SK-N-SH treated with all-trans-retinoic acid at 6 μM for 48 hours (cell line): ENCODE measurements at regions not wholly inside any gene's neighbourhood (a gene's known extent, or its start where the extent isn't known, plus 50 kb on each side); places are given as distances from the start of the nearest gene placed in this dataset.

Experiments used
- ATAC-seq: fragments of 200-7000 bp; cut with Tn5 transposase; 3 replicates; pipeline ENCODE4 v1.9.1; 2020; ENCODE audit warnings: mild to moderate bottlenecking, moderate library complexity
- ARNTL ChIP-seq: fragments of 450-650 bp; formaldehyde crosslinking; IDR thresholded peaks from 2 replicates; pipeline ENCODE4 v1.5.0; 2020; ENCODE audit warnings: low read depth, mild to moderate bottlenecking, moderate library complexity, borderline replicate concordance
- BACH2 ChIP-seq: fragments of 250-450 bp; sonication (Bioruptor Pico); IDR thresholded peaks from 2 replicates; pipeline ENCODE4 v1.9.0; 2021; ENCODE audit warnings: mild to moderate bottlenecking, borderline replicate concordance
- CSDC2 ChIP-seq: fragments of 250-450 bp; sonication (Bioruptor Pico); IDR thresholded peaks from 2 replicates; pipeline ENCODE4 v1.5.0; 2020; ENCODE audit warnings: mild to moderate bottlenecking, moderate library complexity
- ESRRG ChIP-seq: fragments of 250-450 bp; sonication (Bioruptor Pico); IDR thresholded peaks from 2 replicates; pipeline ENCODE4 v1.6.1; 2021; ENCODE audit warnings: mild to moderate bottlenecking
- GLIS3 ChIP-seq: fragments of 250-450 bp; sonication (Bioruptor Pico); IDR thresholded peaks from 2 replicates; pipeline ENCODE4 v1.5.0; 2020; ENCODE audit warnings: mild to moderate bottlenecking, moderate library complexity
- ISL1 ChIP-seq: fragments of 250-450 bp; sonication (Bioruptor Pico); IDR thresholded peaks from 2 replicates; pipeline ENCODE4 v2.1.2; 2022; ENCODE audit warnings: mild to moderate bottlenecking, moderate library complexity
- OSR1 ChIP-seq: fragments of 250-450 bp; sonication (Bioruptor Pico); IDR thresholded peaks from 2 replicates; pipeline ENCODE4 v1.8.0; 2022; ENCODE audit warnings: moderate library complexity, mild to moderate bottlenecking, inconsistent platforms
- PPARA ChIP-seq: fragments of 250-450 bp; sonication (Bioruptor Pico); IDR thresholded peaks from 2 replicates; pipeline ENCODE4 v1.5.0; 2020; ENCODE audit warnings: mild to moderate bottlenecking, borderline replicate concordance
- RARB ChIP-seq: fragments of 250-450 bp; sonication (Bioruptor Pico); IDR thresholded peaks from 2 replicates; pipeline ENCODE4 v1.8.0; 2021; ENCODE audit warnings: mild to moderate bottlenecking, moderate library complexity
- SNAI2 ChIP-seq: fragments of 250-450 bp; sonication (Bioruptor Pico); IDR thresholded peaks from 2 replicates; pipeline ENCODE4 v1.5.0; 2020; ENCODE audit warnings: mild to moderate bottlenecking, moderate library complexity
- TCF4 ChIP-seq: fragments of 250-450 bp; sonication (Bioruptor Pico); IDR thresholded peaks from 2 replicates; pipeline ENCODE4 v1.8.0; 2021; ENCODE audit warnings: mild to moderate bottlenecking, moderate library complexity, borderline replicate concordance
- TOX ChIP-seq: fragments of 250-450 bp; sonication (Bioruptor Pico); IDR thresholded peaks from 2 replicates; pipeline ENCODE4 v1.8.0; 2021; ENCODE audit warnings: mild to moderate bottlenecking, moderate library complexity, borderline replicate concordance
- ZC3H10 ChIP-seq: fragments of 250-450 bp; sonication (Bioruptor Pico); IDR thresholded peaks from 2 replicates; pipeline ENCODE4 v1.5.1; 2021; ENCODE audit warnings: mild to moderate bottlenecking, moderate library complexity
- ZFP3 ChIP-seq: fragments of 250-450 bp; sonication (Bioruptor Pico); IDR thresholded peaks from 2 replicates; pipeline ENCODE4 v1.5.0; 2020; ENCODE audit warnings: mild to moderate bottlenecking, moderate library complexity
- ZFP30 ChIP-seq: fragments of 450-650 bp; formaldehyde crosslinking; IDR thresholded peaks from 2 replicates; pipeline ENCODE4 v1.5.0; 2022; ENCODE audit warnings: mild to moderate bottlenecking, moderate library complexity
- ZNF565 ChIP-seq: fragments of 450-650 bp; formaldehyde crosslinking; conservative IDR thresholded peaks from 2 replicates; pipeline ENCODE4 v1.5.0; 2020; ENCODE audit warnings: low read depth, mild to moderate bottlenecking, moderate library complexity
- ZNF70 ChIP-seq: fragments of 450-650 bp; formaldehyde crosslinking; IDR thresholded peaks from 2 replicates; pipeline ENCODE4 v1.5.0; 2020; ENCODE audit warnings: mild to moderate bottlenecking, moderate library complexity
- ZNF8 ChIP-seq: fragments of 450-650 bp; formaldehyde crosslinking; IDR thresholded peaks from 2 replicates; pipeline ENCODE4 v1.5.0; 2020; ENCODE audit warnings: mild to moderate bottlenecking, moderate library complexity
- TF ChIP-seq, protein P1 (sequence below): fragments of 250-450 bp; sonication (Bioruptor Pico); IDR thresholded peaks from 2 replicates; pipeline ENCODE4 v1.5.1; 2021; ENCODE audit warnings: mild to moderate bottlenecking, moderate library complexity
- TF ChIP-seq, protein P2 (sequence below): fragments of 250-450 bp; sonication (Bioruptor Pico); IDR thresholded peaks from 2 replicates; pipeline ENCODE4 v1.5.0; 2020; ENCODE audit warnings: mild to moderate bottlenecking, moderate library complexity
- TF ChIP-seq, protein P3 (sequence below): fragments of 250-450 bp; sonication (Bioruptor Pico); IDR thresholded peaks from 2 replicates; pipeline ENCODE4 v1.5.1; 2020; ENCODE audit warnings: low read depth, mild to moderate bottlenecking, moderate library complexity
- TF ChIP-seq, protein P4 (sequence below): fragments of 250-450 bp; sonication (Bioruptor Pico); IDR thresholded peaks from 2 replicates; pipeline ENCODE4 v1.8.0; 2020; ENCODE audit warnings: mild to moderate bottlenecking, moderate library complexity, borderline replicate concordance
- TF ChIP-seq, protein P5 (sequence below): fragments of 250-450 bp; sonication (Bioruptor Pico); IDR thresholded peaks from 2 replicates; pipeline ENCODE4 v1.8.0; 2021; ENCODE audit warnings: low read depth, mild to moderate bottlenecking, moderate library complexity, borderline replicate concordance

DNA sequence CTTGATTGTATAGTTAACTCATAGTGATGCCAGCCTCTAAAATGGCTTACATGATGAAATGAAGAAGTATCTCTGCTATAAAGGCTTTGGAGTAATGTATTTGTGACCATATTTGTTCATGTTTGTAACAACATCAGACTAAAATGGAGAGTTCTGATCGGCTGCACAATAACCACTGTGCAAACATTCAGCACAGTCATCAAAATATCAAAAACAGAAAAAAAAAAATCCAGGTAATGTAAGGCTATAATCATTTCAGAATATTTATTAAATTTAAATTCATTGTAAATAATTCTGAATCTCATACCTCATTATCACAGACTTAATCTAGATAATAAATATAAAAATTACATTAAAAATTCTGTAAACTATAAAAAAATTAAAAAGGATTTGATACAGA is 1161.8 kb downstream of the MRPL39 start:
- no peak for ATAC-seq
- TF ChIP-seq, protein P1, sequence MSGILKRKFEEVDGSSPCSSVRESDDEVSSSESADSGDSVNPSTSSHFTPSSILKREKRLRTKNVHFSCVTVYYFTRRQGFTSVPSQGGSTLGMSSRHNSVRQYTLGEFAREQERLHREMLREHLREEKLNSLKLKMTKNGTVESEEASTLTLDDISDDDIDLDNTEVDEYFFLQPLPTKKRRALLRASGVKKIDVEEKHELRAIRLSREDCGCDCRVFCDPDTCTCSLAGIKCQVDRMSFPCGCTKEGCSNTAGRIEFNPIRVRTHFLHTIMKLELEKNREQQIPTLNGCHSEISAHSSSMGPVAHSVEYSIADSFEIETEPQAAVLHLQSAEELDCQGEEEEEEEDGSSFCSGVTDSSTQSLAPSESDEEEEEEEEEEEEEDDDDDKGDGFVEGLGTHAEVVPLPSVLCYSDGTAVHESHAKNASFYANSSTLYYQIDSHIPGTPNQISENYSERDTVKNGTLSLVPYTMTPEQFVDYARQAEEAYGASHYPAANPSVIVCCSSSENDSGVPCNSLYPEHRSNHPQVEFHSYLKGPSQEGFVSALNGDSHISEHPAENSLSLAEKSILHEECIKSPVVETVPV (CRISPR knock-in tag), result no peak
- TF ChIP-seq ZNF565 (CRISPR knock-in tag) (no peak), TOX (CRISPR knock-in tag) (no peak), OSR1 (CRISPR knock-in tag) (no peak), TCF4 (no peak), PPARA (CRISPR knock-in tag) (no peak), ZNF70 (CRISPR knock-in tag) (no peak), SNAI2 (CRISPR knock-in tag) (no peak), ZFP3 (CRISPR knock-in tag) (no peak), GLIS3 (CRISPR knock-in tag) (no peak), ZNF8 (CRISPR knock-in tag) (no peak), RARB (CRISPR knock-in tag) (no peak), ISL1 (CRISPR knock-in tag) (no peak)
- TF ChIP-seq, protein P2, sequence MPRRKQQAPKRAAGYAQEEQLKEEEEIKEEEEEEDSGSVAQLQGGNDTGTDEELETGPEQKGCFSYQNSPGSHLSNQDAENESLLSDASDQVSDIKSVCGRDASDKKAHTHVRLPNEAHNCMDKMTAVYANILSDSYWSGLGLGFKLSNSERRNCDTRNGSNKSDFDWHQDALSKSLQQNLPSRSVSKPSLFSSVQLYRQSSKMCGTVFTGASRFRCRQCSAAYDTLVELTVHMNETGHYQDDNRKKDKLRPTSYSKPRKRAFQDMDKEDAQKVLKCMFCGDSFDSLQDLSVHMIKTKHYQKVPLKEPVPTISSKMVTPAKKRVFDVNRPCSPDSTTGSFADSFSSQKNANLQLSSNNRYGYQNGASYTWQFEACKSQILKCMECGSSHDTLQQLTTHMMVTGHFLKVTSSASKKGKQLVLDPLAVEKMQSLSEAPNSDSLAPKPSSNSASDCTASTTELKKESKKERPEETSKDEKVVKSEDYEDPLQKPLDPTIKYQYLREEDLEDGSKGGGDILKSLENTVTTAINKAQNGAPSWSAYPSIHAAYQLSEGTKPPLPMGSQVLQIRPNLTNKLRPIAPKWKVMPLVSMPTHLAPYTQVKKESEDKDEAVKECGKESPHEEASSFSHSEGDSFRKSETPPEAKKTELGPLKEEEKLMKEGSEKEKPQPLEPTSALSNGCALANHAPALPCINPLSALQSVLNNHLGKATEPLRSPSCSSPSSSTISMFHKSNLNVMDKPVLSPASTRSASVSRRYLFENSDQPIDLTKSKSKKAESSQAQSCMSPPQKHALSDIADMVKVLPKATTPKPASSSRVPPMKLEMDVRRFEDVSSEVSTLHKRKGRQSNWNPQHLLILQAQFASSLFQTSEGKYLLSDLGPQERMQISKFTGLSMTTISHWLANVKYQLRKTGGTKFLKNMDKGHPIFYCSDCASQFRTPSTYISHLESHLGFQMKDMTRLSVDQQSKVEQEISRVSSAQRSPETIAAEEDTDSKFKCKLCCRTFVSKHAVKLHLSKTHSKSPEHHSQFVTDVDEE (CRISPR knock-in tag), result no peak
- TF ChIP-seq, protein P3, sequence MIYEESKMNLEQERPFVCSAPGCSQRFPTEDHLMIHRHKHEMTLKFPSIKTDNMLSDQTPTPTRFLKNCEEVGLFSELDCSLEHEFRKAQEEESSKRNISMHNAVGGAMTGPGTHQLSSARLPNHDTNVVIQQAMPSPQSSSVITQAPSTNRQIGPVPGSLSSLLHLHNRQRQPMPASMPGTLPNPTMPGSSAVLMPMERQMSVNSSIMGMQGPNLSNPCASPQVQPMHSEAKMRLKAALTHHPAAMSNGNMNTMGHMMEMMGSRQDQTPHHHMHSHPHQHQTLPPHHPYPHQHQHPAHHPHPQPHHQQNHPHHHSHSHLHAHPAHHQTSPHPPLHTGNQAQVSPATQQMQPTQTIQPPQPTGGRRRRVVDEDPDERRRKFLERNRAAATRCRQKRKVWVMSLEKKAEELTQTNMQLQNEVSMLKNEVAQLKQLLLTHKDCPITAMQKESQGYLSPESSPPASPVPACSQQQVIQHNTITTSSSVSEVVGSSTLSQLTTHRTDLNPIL (CRISPR knock-in tag), result no peak

DNA sequence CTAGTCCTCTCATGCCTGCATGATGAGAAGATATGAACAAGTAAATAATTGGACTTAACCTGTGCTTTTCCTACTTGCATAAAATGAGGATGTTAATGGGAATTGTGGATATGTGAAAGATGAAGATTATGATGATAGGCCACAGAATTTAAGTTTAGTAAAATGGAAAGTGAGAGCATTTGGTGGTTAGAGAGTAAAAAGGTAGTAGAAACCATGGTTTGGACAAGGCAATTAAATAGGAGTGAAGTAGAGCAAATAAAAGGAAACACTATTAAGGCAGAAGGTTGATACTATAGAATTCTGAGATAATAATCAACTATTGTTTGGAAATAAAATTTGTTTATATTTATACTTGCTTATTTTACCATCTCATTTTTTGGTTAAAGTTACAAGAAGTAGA is 1162.5 kb downstream of the MRPL39 start:
- no peak for TF ChIP-seq TOX (CRISPR knock-in tag)
- TF ChIP-seq, protein P1 (CRISPR knock-in tag), result no peak
- TF ChIP-seq, protein P4, sequence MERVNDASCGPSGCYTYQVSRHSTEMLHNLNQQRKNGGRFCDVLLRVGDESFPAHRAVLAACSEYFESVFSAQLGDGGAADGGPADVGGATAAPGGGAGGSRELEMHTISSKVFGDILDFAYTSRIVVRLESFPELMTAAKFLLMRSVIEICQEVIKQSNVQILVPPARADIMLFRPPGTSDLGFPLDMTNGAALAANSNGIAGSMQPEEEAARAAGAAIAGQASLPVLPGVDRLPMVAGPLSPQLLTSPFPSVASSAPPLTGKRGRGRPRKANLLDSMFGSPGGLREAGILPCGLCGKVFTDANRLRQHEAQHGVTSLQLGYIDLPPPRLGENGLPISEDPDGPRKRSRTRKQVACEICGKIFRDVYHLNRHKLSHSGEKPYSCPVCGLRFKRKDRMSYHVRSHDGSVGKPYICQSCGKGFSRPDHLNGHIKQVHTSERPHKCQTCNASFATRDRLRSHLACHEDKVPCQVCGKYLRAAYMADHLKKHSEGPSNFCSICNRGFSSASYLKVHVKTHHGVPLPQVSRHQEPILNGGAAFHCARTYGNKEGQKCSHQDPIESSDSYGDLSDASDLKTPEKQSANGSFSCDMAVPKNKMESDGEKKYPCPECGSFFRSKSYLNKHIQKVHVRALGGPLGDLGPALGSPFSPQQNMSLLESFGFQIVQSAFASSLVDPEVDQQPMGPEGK (CRISPR knock-in tag), result no peak
- TF ChIP-seq ISL1 (CRISPR knock-in tag), result no peak
- no peak for TF ChIP-seq PPARA (CRISPR knock-in tag)
- no peak for TF ChIP-seq ZNF8 (CRISPR knock-in tag)
- TF ChIP-seq TCF4, result no peak
- TF ChIP-seq ESRRG (CRISPR knock-in tag), result no peak
- TF ChIP-seq ZNF565 (CRISPR knock-in tag), result no peak
- no peak for TF ChIP-seq ZNF70 (CRISPR knock-in tag)
- TF ChIP-seq ZFP30, result no peak
- TF ChIP-seq CSDC2 (CRISPR knock-in tag), result no peak
- TF ChIP-seq, protein P3 (CRISPR knock-in tag), result no peak
- no peak for TF ChIP-seq SNAI2 (CRISPR knock-in tag)
- no peak for TF ChIP-seq ZC3H10
- TF ChIP-seq, protein P5, sequence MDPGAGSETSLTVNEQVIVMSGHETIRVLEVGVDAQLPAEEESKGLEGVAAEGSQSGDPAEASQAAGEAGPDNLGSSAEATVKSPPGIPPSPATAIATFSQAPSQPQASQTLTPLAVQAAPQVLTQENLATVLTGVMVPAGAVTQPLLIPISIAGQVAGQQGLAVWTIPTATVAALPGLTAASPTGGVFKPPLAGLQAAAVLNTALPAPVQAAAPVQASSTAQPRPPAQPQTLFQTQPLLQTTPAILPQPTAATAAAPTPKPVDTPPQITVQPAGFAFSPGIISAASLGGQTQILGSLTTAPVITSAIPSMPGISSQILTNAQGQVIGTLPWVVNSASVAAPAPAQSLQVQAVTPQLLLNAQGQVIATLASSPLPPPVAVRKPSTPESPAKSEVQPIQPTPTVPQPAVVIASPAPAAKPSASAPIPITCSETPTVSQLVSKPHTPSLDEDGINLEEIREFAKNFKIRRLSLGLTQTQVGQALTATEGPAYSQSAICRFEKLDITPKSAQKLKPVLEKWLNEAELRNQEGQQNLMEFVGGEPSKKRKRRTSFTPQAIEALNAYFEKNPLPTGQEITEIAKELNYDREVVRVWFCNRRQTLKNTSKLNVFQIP (CRISPR knock-in tag), result no peak
- TF ChIP-seq, protein P2 (CRISPR knock-in tag), result no peak
- no peak for TF ChIP-seq BACH2 (CRISPR knock-in tag)
- no peak for TF ChIP-seq RARB (CRISPR knock-in tag)
- no peak for TF ChIP-seq ARNTL (CRISPR knock-in tag)
- no peak for ATAC-seq
